HG03520 (cell line): ENCODE measurements at regions not wholly inside any gene's neighbourhood (a gene's known extent, or its start where the extent isn't known, plus 50 kb on each side); places are given as distances from the start of the nearest gene placed in this dataset.
"Not testable (repeated sequence)": the region's sequence is repeated elsewhere in the genome, so short reads cannot be mapped to it uniquely, and the experiment has no call there.

Experiments
- ATAC-seq: cut with Tn5 transposase; IDR thresholded peaks from one replicate; pipeline ENCODE4 v1.9.1; 2021; ENCODE audit warnings: mild to moderate bottlenecking, moderate library complexity; ENCODE audit not compliant: unreplicated experiment

DNA sequence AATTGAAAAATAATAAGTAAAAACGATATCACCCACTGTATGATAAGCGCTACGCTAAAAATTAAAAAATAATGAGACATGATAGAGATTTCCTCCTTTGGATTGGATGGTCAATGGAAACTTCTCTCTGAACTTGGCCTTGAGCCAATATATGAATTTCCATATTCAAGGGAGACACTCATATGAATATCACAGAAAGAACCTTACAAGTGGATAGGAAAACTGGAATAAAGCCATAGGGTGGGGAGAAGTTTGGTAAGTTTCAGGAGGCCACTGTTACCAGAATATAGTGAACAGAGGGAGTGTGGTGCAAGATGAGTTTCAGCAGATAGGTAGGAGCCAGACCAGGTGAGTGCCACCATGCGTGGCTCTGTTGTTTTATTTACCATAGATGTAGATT, 147.2 kb downstream of the SEM1 start:
- ATAC-seq = no peak

DNA sequence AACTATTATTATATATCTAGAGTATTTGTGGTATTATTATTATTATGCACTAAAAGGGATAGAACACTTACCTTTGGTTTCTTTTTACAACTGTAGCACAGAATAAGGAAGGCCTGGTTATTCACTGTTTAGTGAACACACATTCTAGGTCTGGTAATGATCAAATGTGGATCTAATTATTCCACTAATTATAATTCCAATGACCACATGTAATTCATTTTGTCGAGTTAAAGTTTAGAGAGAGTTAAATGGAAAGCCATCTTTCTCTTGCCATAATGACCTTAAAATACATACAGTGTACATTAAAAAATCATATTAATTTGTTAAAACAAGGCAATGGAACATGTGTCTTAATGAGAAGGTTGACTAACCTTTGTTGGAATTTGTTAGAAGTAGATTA, 147.8 kb downstream of the SEM1 start:
- ATAC-seq = no peak

DNA sequence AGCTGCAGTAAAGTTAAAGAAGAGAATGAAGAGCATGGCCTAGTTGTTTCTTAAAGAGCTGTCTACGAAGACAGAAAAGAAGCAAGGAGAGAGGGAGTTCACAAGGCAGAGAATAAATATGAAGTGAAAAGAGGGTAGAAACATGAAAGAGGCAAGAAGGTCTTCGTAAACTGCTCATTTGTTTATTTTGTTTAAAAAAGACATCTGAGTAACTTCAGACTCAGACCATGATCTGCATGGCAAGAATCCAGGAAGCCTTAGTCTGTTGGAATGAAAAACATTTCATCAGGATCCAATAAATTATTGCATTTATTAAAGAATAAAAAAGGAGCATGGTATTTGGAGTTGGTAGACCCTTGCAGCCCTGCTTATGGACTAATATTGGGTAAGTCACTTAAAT, 151.1 kb downstream of the SEM1 start:
- ATAC-seq = no peak

DNA sequence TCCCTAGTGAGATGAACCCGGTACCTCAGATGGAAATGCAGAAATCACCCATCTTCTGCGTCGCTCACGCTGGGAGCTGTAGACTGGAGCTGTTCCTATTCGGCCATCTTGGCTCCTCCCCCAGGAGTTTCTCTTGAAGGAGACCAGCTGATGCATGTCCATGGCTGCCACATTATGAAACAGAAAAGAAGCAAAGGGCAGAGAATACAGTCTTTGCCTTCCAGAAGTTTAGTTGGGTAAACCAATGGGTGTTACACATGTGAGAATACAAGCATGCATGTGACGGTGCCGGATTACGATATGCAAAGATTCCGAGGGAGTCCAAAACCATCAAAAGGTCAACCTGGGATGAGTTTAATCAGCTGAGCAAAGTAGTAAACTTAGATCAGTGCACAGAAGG, 151.6 kb downstream of the SEM1 start:
- no peak for ATAC-seq

DNA sequence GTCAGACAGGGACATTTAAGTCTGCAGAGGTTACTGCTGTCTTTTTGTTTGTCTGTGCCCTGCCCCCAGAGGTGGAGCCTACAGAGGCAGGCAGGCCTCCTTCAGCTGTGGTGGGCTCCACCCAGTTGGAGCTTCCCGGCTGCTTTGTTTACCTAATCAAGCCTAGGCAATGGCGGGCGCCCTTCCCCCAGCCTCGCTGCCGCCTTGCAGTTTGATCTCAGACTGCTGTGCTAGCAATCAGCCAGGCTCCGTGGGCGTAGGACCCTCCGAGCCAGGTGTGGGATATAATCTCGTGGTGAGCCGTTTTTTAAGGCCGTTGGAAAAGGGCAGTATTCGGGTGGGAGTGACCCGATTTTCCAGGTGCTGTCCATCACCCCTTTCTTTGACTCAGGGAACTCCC, 152.0 kb downstream of the SEM1 start:
- not testable (repeated sequence) for ATAC-seq

DNA sequence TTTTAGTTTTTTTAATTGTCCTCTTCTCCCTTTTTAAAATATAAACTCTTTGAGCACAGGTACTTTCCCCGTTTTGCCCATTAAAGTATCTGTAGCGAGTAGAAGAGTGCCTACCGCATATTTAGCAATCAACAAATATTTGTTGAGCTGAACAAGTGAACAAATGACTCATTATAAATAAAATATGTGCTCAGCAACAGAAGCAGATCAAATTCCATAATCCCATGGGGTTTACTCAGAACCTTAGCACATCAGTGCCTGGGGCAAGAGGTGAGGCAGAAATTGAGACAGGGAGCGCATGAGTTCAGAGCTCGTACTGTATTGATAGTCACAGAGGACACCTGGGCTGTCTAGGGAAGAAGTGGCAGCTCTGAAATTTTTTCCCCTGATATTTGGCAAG, 161.0 kb downstream of the SEM1 start:
- ATAC-seq = no peak

DNA sequence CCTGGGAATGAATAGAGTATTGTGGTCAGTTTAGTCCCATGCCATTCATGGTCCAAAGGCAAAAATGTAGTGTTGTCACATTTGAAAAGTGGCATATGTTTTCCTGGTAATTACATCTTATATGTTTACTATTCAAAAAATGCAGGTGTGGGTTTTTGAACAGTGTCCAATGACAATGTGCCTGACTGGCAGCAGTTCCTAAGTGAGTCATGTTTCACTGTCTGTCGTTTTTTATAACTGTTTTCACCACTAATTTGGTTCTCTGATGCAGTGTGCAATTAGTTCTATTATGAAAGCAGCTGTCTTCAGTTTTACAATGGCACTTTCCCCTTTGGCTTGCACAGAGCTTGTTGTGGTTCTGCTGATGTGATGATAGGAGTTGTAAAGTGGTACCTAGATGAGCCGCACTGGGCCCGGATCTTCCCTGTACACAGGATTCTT, 162.3 kb downstream of the SEM1 start:
- ATAC-seq = no peak

DNA sequence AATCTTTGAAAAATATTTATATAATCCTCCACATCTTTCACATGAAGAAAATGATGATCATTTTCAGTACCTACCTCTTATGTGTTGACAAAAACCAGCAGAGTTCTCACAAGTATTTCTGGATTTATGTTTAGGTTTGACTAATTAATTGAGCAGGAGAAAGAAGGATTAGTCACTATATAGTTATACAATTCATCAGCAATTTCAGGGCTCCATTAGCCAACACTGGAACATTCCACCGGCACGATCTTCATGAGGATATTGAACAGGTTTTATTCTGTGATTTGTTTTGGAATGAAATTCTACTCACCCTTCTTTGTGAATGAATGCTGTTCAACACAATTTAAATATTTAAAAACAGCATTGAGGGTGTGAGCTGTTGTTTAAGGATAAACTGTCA, 163.2 kb downstream of the SEM1 start:
- ATAC-seq = no peak

DNA sequence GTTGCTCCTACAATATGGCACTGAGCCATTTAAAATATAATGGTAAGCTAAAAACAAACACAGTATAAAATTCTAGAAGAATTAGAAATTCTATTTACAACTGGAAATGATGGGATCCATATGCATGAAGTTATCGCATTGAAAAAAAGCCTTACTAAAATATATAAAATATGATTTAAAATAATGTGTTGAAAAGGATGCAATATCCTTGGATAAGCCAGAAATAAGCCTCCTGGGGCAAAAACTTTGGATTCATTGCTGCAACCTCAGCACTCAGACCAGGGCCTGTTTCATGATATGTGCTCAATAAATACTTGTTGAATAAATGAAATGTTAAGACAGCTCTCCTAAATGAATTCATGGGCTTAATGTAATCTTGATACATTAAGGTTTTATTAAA, 170.2 kb downstream of the SEM1 start:
- ATAC-seq = no peak

DNA sequence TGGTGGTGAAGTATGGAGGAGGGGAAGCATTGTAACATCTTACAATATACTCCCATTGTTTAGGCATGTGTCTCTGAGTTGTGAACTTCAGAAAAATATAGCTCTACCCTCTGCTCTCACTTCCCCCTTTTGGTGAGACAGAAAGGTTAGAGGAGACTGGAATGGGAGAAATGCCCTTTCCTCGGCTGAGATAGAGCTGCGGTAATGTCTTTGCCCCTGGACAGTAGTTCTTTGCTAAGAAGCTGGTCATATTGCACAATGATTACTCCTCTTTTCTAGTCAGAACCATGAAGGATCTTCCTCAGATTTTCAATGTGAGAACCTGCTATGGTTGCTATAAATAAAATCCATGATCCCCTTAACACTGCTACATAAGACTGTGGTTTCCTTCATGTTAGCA, 171.0 kb downstream of the SEM1 start:
- no peak for ATAC-seq

DNA sequence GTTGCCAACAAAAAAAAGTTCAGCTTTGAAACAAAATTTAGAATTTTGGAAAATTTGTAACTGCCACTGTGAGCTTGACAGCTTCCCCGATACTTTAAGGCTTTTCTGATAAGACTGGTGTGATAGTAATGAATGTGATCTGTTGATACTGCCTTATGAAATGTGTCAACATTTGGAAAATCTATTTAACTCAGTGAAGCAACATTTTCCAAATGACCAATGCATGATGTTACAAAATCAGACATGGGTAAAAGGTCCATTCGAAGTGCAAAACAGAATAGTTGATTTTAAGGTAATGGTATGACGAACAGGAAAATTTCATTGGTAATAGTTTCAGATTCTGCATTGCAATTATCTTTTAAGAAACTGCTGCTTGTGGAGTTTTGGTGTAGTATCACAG, 175.4 kb downstream of the SEM1 start:
- no peak for ATAC-seq

DNA sequence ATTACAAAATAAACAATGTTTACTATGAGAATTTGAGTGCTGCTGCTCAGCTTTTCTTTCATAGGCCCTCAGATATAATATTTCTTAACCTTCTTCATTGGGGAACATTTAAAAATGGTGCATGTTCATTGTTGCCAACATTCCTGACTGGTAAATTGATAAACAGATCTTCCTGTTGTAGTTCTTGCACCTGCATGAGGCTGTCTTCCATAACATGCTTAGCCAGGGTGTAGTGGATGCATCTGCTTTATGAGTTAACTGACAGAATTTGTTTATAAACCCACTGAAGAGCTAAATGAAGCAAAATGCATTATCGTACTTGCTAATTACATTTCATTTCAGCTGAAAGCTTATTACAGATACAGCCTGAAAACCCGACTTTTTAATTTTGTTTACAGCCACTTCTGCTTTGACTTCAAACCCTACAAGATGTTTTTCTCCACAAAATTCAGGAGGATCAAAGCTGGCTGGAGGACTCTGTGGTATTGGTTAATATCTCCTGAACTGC, 177.2 kb downstream of the SEM1 start:
- ATAC-seq = no peak

DNA sequence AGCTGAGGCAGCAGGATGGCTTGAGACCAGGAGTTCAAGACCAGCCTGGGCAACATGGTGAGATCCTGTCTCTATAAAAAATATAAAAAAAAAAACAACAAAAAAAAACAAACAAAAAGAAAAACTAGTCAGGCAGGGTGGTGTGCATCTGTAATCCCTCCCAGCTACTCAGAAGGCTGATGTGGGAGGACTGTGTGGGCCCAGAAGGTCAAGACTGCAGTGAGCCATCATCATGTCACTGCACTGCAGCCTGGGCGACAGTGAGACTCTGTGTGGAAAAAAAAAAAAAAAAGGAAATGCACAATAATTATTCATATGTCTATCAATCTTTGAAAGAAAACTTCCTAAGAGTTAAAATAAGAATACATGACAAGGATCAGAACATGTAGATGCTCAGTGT, 178.3 kb downstream of the SEM1 start:
- ATAC-seq = no peak

DNA sequence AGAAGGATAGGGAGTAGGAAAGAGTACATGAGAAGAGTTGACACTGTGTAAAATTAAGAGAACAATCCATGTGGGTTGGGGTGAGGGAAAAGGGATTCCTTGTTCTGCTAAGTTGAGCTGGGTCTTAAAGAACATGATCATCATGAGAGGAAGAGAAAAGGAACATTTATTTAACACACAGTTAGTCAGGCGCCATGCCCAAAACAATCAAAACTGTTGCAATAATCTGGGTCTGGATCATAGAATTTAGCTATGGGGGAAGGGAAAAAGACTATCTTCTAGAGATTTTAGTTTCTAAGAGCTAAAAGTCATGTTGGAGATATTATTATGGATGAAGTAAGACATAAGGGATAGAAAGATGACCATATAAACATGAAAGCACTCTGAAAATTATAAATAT, 178.9 kb downstream of the SEM1 start:
- no peak for ATAC-seq

DNA sequence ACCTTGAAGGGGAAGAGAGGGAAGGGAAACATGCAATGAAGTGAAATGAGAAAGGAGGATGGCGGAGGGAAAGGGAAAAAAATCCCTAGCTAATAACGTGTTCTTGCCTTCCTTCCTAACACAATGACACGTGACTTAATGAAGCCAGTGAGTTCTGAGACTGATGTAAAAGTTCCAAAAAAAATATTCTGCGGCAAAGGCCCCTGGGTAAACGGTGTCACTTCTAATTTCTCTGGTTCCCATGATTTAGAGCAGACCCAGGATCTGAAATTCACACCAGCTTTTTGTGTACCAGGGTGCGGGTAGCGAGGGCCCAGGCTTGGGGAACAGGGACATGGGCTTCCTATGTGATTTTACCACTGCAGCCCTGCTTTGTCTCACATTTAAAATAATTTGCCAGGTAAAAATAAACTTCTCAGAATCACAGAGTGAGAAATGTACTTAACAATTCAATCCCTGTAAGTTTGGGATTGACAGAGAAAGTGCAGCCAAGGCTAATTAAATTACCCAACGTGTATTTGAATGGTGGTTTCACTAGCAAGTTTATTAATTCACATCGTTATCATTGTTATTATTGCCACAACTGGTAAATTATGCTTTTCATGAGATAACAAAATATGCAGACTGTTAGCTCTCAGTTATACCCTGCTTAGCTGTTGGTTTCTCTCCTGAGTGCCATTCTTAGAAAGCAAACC, 182.4 kb downstream of the SEM1 start:
- ATAC-seq = no peak

DNA sequence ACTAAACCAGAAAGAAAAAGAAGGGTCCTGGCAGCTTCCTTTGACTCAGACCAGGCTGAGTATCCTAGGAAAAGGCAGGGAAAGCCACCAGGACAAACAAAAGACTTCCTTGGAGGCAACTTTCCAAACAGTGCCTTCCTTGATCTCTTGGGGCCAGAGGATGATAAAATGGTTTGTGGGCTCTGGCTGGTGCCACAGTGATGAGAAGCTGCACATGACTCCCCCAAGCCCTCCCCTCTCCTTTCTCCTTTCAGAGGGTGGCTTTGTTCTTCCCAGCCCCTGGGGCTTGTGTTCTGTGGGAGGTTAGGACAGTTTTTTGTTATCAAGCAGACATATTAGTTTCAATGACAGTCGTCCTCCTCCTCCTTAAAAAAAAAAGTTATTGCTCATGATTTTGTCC, 183.2 kb downstream of the SEM1 start:
- no peak for ATAC-seq

DNA sequence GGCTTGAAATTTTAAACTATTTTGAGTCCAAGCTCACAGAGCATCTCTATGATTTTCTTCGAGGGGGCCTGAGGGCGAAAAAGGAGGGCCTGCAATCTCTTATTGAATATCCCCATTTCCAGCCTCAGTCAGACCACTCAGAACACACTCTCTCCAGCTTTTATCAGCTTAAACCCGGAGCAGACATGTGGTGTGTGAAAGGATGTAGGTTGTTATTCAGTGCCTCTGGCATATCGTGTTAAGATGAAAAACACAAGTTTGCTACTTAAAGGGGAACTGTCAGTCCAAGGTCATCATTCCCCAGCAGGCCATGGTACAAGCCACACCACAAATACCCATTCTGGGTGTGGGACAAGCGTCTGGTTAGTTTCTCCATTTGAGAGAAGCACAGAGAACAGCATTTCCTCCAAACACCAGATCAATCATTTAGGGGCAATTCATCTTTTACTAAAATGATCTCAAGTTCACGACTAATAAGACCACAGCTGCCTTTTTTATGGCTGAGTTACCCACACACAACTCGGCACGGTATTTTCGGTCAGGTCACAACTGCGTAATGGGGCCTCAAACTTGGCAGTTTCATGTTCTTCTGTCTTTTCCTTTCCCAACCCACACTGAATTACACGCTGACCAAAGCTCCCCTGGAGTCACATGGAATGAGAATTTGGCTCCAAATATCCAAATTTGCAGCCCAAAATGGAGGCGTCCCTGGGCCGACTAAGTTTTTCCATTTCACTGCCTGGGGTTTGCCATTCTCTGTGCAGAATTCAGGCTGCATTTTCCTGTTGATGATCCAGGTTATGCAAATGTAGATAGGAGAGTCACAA, 188.4 kb downstream of the SEM1 start:
- no peak for ATAC-seq

DNA sequence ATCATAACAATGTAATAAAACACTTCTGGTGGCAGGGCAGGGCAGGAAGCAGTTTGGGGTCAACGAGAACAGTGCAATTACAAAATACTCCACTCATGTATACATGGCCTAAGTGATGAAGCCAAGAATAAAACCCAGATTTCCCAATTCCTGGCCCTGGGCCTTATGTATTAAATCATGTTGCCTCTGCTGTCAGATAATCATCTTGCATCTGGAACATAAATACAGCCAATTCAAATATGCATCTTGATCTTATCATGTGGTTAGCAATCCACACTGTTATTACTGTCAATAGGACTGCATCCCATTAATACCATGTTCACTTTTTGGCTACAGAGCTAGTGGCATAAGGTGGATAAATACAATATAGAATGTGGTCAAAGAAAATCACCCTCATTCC, 186.5 kb upstream of the SLC25A13 start:
- ATAC-seq = no peak

DNA sequence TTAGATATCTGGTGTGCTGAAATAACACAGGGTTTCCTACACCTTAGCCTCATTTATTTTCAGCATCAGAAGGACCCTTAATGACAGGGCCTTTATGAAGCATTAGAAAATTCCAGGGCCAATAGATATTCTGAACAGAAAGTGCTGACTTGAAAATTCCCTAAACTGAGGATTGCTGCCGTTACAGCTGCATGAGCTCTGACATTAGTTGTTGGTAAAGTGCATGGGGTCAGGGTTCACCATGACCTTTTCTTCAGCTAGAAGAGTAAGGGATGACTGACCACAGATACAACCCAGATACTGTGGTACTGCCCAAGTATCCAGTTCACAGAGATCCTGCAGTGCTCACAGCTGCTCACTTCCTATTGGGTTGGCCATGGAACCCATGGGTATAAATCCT, 181.7 kb upstream of the SLC25A13 start:
- ATAC-seq = no peak

DNA sequence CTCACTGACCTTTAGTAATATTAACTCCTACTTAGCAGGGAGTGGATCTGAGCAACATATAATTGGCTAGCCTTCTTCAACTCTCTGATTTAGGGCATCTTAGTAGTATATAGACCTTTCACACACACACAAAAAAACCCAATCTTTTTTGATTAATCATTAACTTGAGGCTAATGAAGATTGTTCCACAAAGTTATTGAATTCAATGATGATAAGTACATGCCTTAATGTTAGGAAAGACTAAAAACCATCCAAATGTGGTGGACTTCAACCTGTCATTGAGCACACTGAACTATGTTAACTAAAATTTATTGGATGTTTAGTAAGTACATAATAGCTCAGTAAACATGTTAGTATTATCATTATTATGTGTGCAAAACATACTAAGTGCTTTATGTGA, 179.4 kb upstream of the SLC25A13 start:
- ATAC-seq = no peak

DNA sequence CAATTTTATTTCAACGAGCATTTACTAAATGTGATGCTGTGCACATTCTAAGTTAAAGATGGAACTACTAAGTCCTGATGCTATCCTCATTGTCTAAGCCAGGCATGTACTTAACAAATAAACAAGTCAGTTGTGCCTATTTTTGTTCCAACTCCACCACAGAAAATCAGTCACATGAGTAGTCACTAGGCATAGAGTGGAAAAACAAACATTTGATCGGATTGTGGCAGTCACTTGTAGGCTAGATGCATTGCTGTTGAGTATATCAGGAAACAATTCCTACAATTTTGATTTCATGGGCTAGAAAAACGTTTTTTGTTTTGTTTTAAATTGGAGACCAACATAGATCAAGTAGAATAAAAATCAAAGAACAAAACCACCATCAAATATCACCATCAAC, 177.6 kb upstream of the SLC25A13 start:
- ATAC-seq = no peak

DNA sequence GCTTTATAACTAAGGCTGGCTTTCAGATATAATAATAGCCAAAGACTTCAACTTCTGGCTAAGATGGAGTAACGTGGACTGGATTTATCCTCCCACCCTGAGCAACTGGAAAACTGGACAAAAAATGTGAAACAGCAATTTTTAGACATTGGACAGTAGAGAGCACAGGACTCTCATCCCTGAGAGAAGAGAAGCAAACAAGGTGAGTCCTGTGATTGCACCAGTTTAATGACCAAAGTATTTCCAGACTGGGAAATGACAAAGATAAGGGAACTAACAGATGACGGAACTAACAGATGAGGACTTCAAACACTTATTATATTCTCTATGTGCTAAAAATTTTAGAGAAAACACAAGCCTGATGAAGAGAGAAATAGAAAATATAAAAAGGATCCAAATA, 175.7 kb upstream of the SLC25A13 start:
- ATAC-seq = no peak
